HG03571 (cell line): ENCODE measurements at regions not wholly inside any gene's neighbourhood (a gene's known extent, or its start where the extent isn't known, plus 50 kb on each side); places are given as distances from the start of the nearest gene placed in this dataset.

ENCODE experiments used
- ATAC-seq: cut with Tn5 transposase; IDR thresholded peaks from one replicate; pipeline ENCODE4 v1.9.1; 2021; ENCODE audit not compliant: unreplicated experiment

GRCh38 chr1:209428241-209428921 lies 155.1 kb upstream of the CAMK1G start:
- no peak for ATAC-seq

- ATAC-seq, result no peak
Measured at GRCh38 chr1:209429611-209430010, 153.9 kb upstream of the CAMK1G start.

- ATAC-seq, result no peak
Measured at GRCh38 chr1:209430107-209430506, 153.4 kb upstream of the CAMK1G start.

- ATAC-seq, result no peak
Measured at GRCh38 chr1:209430821-209431259, 152.7 kb upstream of the CAMK1G start.

GRCh38 chr1:209431402-209431801 lies 152.1 kb upstream of the CAMK1G start:
- no peak for ATAC-seq

- no peak for ATAC-seq
Measured at GRCh38 chr1:209431813-209432442, 151.6 kb upstream of the CAMK1G start.

GRCh38 chr1:209432443-209432825 lies 151.1 kb upstream of the CAMK1G start:
- no peak for ATAC-seq

GRCh38 chr1:209433649-209434031 lies 149.9 kb upstream of the CAMK1G start:
- ATAC-seq, result no peak

- no peak for ATAC-seq
Measured at GRCh38 chr1:209434066-209434465, 149.4 kb upstream of the CAMK1G start.

GRCh38 chr1:209434631-209435217 lies 148.8 kb upstream of the CAMK1G start:
- ATAC-seq, result no peak

GRCh38 chr1:209435654-209436566 lies 147.6 kb upstream of the CAMK1G start:
- peak; percentile 88 for ATAC-seq

GRCh38 chr1:209439828-209440227 lies 143.7 kb upstream of the CAMK1G start:
- ATAC-seq, result no peak

GRCh38 chr1:209443361-209443931 lies 140.1 kb upstream of the CAMK1G start:
- no peak for ATAC-seq

- no peak for ATAC-seq
Measured at GRCh38 chr1:209443975-209444651, 139.4 kb upstream of the CAMK1G start.

GRCh38 chr1:209444961-209445360 lies 138.6 kb upstream of the CAMK1G start:
- ATAC-seq, result no peak

- ATAC-seq, result no peak
Measured at GRCh38 chr1:209445576-209445975, 137.9 kb upstream of the CAMK1G start.

GRCh38 chr1:209446356-209446755 lies 137.2 kb upstream of the CAMK1G start:
- ATAC-seq, result no peak

GRCh38 chr1:209454340-209454994 lies 129.0 kb upstream of the CAMK1G start:
- no peak for ATAC-seq

- ATAC-seq, result no peak
Measured at GRCh38 chr1:209455145-209455544, 128.4 kb upstream of the CAMK1G start.
